ENCODE measurements at regions not wholly inside any gene's neighbourhood (a gene's known extent, or its start where the extent isn't known, plus 50 kb on each side); places are given as distances from the start of the nearest gene placed in this dataset.

- TF ChIP-seq CTCF (conservative IDR thresholded peaks at IDR 0.05), result no peak
- no peak for TF ChIP-seq EZH2 (IDR thresholded peaks at IDR 0.05; ENCODE audit: low read depth)
These were observed 586.8 kb upstream of the MAP3K7 start for GRCh38 chr6:91173651-91174050.
